Smooth muscle cell (in vitro differentiated cells): ENCODE measurements at regions not wholly inside any gene's neighbourhood (a gene's known extent, or its start where the extent isn't known, plus 50 kb on each side); places are given as distances from the start of the nearest gene placed in this dataset.

Experiments
- DNase-seq: peaks from one replicate; lab custom pipeline; 2025; ENCODE audit not compliant: unreplicated experiment; lab: John Stamatoyannopoulos, UW
- H2AFZ ChIP-seq: fragments of 200-600 bp; sonication (generic); 2 replicates; pipeline ENCODE4 v1.6.0; 2016; ENCODE audit warnings: antibody characterized with exemption, low read depth, mild to moderate bottlenecking
- H3F3A ChIP-seq: fragments of 200-600 bp; sonication (generic); 2 replicates; pipeline ENCODE4 v1.6.0; 2017; ENCODE audit warnings: antibody characterized with exemption, low read depth
- H3K27ac ChIP-seq: fragments of 200-600 bp; sonication (generic); 2 replicates; pipeline ENCODE4 v1.5.1; 2016; ENCODE audit warnings: low read depth, mild to moderate bottlenecking
- H3K27me3 ChIP-seq: fragments of 200-600 bp; sonication (generic); 2 replicates; pipeline ENCODE4 v1.6.1; 2016; ENCODE audit warnings: low read depth, mild to moderate bottlenecking
- H3K36me3 ChIP-seq: fragments of 200-600 bp; sonication (generic); 2 replicates; pipeline ENCODE4 v1.5.1; 2016; ENCODE audit warnings: low read depth
- H3K4me1 ChIP-seq: fragments of 200-600 bp; sonication (generic); 2 replicates; pipeline ENCODE4 v1.5.1; 2016; ENCODE audit warnings: low read depth
- H3K4me2 ChIP-seq: fragments of 200-600 bp; sonication (generic); 2 replicates; pipeline ENCODE4 v1.6.0; 2016; ENCODE audit warnings: mild to moderate bottlenecking
- H3K4me3 ChIP-seq: fragments of 200-600 bp; sonication (generic); 2 replicates; pipeline ENCODE4 v1.5.1; 2016; ENCODE audit warnings: mild to moderate bottlenecking
- H3K79me2 ChIP-seq: fragments of 200-600 bp; sonication (generic); 2 replicates; pipeline ENCODE4 v1.6.0; 2016; ENCODE audit warnings: low read depth, mild to moderate bottlenecking
- H3K9ac ChIP-seq: fragments of 200-600 bp; sonication (generic); 2 replicates; pipeline ENCODE4 v1.6.0; 2016; ENCODE audit warnings: low read depth
- H3K9me3 ChIP-seq: fragments of 200-600 bp; sonication (generic); replicated peaks from 2 replicates; pipeline ENCODE4 v1.5.1; 2016; ENCODE audit warnings: low read depth
- H4K20me1 ChIP-seq: fragments of 200-600 bp; sonication (generic); 2 replicates; pipeline ENCODE4 v1.6.0; 2016; ENCODE audit warnings: low read depth
- CTCF ChIP-seq: fragments of 200-600 bp; sonication (generic); IDR thresholded peaks from 2 replicates; pipeline ENCODE4 v1.5.1; 2017; ENCODE audit warnings: borderline replicate concordance, mild to moderate bottlenecking, antibody characterized with exemption; ENCODE audit not compliant: insufficient read depth, poor library complexity, severe bottlenecking
- WGBS: methylation state at CpG from one replicate; pipeline ENCODE4 v1.1.7; 2016; ENCODE audit warnings: low lambda C conversion rate; 5-methylcytosine and 5-hydroxymethylcytosine counted together

GRCh38 chr13:86429756-86430155 lies 630.5 kb upstream of the SLITRK6 start:
- H3K27ac ChIP-seq: no peak overlapping the region
- no peak overlapping the region for H3K9ac ChIP-seq
- no peaks in the 10 kb centered on the region for H3K79me2 ChIP-seq
- H3K27me3 ChIP-seq: no peaks in the 10 kb centered on the region
- H3K4me3 ChIP-seq: no peak overlapping the region
- H2AFZ ChIP-seq: no peak overlapping the region
- no peak for DNase-seq
- 91% methylated on average over 2 of the region's 2 CpGs for WGBS
- no peaks in the 10 kb centered on the region for H4K20me1 ChIP-seq
- H3F3A ChIP-seq: no peaks in the 10 kb centered on the region
- no peaks in the 10 kb centered on the region for H3K9me3 ChIP-seq
- TF ChIP-seq CTCF: no peak
- H3K36me3 ChIP-seq: no peaks in the 10 kb centered on the region
- H3K4me2 ChIP-seq: no peak overlapping the region
- no peaks in the 10 kb centered on the region for H3K4me1 ChIP-seq

GRCh38 chr13:86438034-86438433 lies 638.8 kb upstream of the SLITRK6 start:
- Histone ChIP-seq H3K4me3 (no peak overlapping the region), H3K27ac (no peak overlapping the region), H3K4me2 (no peak overlapping the region), H3K27me3 (no peaks in the 10 kb centered on the region), H3K9me3 (no peaks in the 10 kb centered on the region), H2AFZ (peak overlapping the region; percentile 16), H3K4me1 (peaks cover 18% of the 10 kb centered on the region), H3F3A (no peaks in the 10 kb centered on the region), H3K79me2 (no peaks in the 10 kb centered on the region), H4K20me1 (no peaks in the 10 kb centered on the region), H3K9ac (no peak overlapping the region), H3K36me3 (no peaks in the 10 kb centered on the region)
- 47% methylated on average over 1 of the region's 1 CpG for WGBS
- no peak for DNase-seq
- TF ChIP-seq CTCF: no peak

- TF ChIP-seq CTCF: no peak
- Histone ChIP-seq H3K36me3 (no peaks in the 10 kb centered on the region), H3K9ac (no peak overlapping the region), H3K4me2 (no peak overlapping the region), H4K20me1 (no peaks in the 10 kb centered on the region), H3F3A (no peaks in the 10 kb centered on the region), H3K79me2 (no peaks in the 10 kb centered on the region), H3K4me1 (no peaks in the 10 kb centered on the region), H2AFZ (no peak overlapping the region), H3K9me3 (no peaks in the 10 kb centered on the region), H3K27me3 (no peaks in the 10 kb centered on the region), H3K27ac (no peak overlapping the region), H3K4me3 (no peak overlapping the region)
- no peak for DNase-seq
- 76% methylated on average over 1 of the region's 1 CpG for WGBS
These were observed 646.0 kb upstream of the SLITRK6 start for GRCh38 chr13:86445206-86445605.

GRCh38 chr13:86445672-86446071 lies 646.5 kb upstream of the SLITRK6 start:
- H3K9me3 ChIP-seq: no peaks in the 10 kb centered on the region
- no peaks in the 10 kb centered on the region for H3F3A ChIP-seq
- H3K4me3 ChIP-seq: no peak overlapping the region
- no peaks in the 10 kb centered on the region for H3K36me3 ChIP-seq
- 86% methylated on average over 3 of the region's 3 CpGs for WGBS
- no peak for DNase-seq
- H3K79me2 ChIP-seq: no peaks in the 10 kb centered on the region
- H3K4me1 ChIP-seq: no peaks in the 10 kb centered on the region
- no peak for TF ChIP-seq CTCF
- H2AFZ ChIP-seq: no peak overlapping the region
- H3K4me2 ChIP-seq: no peak overlapping the region
- no peak overlapping the region for H3K27ac ChIP-seq
- H3K27me3 ChIP-seq: no peaks in the 10 kb centered on the region
- no peaks in the 10 kb centered on the region for H4K20me1 ChIP-seq
- no peak overlapping the region for H3K9ac ChIP-seq
